Coronary artery (tissue), 2 donors: ENCODE measurements at regions not wholly inside any gene's neighbourhood (a gene's known extent, or its start where the extent isn't known, plus 50 kb on each side); places are given as distances from the start of the nearest gene placed in this dataset.
"Not testable (repeated sequence)": the region's sequence is repeated elsewhere in the genome, so short reads cannot be mapped to it uniquely, and the experiment has no call there.

Experiments used
- DNase-seq: peaks from one replicate; pipeline ENCODE4 v3.0.0-alpha.2; 2017; ENCODE audit warnings: low spot score
- H3K27ac ChIP-seq, 2 donors: fragments of 200-600 bp; sonication (generic); one replicate each; pipeline ENCODE4 v1.5.1; 2016 to 2019
- H3K4me3 ChIP-seq: fragments of 200-600 bp; sonication (generic); 2 replicates; pipeline ENCODE4 v1.5.1; 2016; ENCODE audit warnings: mild to moderate bottlenecking, moderate library complexity
- CTCF ChIP-seq: fragments of 200-600 bp; sonication (generic); IDR thresholded peaks from one replicate; pipeline ENCODE4 v1.5.1; 2019; ENCODE audit warnings: antibody characterized with exemption

- TF ChIP-seq CTCF, result no peak
- DNase-seq, result no peak
- Histone ChIP-seq H3K4me3 (no peak overlapping the region), H3K27ac (no peak overlapping the region)
These were observed 78.5 kb downstream of the LHX9 start for GRCh38 chr1:197995408-197996258.

- not testable (repeated sequence) for H3K27ac ChIP-seq, DNase-seq, H3K4me3 ChIP-seq
These were observed 79.0 kb downstream of the LHX9 start for GRCh38 chr1:197996259-197996512.

GRCh38 chr1:197998110-197998509 lies 80.9 kb downstream of the LHX9 start:
- Histone ChIP-seq H3K4me3 (no peak overlapping the region), H3K27ac (no peak overlapping the region)
- no peak for DNase-seq
- no peak for TF ChIP-seq CTCF

GRCh38 chr1:198001776-198002408 lies 84.7 kb downstream of the LHX9 start:
- TF ChIP-seq CTCF, result no peak

GRCh38 chr1:198003468-198003867 lies 86.3 kb downstream of the LHX9 start:
- no peak for TF ChIP-seq CTCF
- H3K4me3 ChIP-seq, result no peak overlapping the region
- DNase-seq, result no peak
- no peak overlapping the region for H3K27ac ChIP-seq

More at GRCh38 chr1:198001776-198002408, 84.7 kb downstream of the LHX9 start:
- Histone ChIP-seq H3K27ac (no peak overlapping the region), H3K4me3 (no peak overlapping the region)
- DNase-seq, result no peak

- no peak overlapping the region for H3K4me3 ChIP-seq
- no peak overlapping the region for H3K27ac ChIP-seq
- no peak for TF ChIP-seq CTCF
- no peak for DNase-seq
These were observed 89.8 kb downstream of the LHX9 start for GRCh38 chr1:198007011-198007410.

GRCh38 chr1:198007687-198008607 lies 90.8 kb downstream of the LHX9 start:
- no peak overlapping the region for H3K27ac ChIP-seq
- no peak for TF ChIP-seq CTCF
- H3K4me3 ChIP-seq, result no peak overlapping the region
- DNase-seq, result no peak
